Natural killer cell (primary cell): ENCODE measurements at regions not wholly inside any gene's neighbourhood (a gene's known extent, or its start where the extent isn't known, plus 50 kb on each side); places are given as distances from the start of the nearest gene placed in this dataset.

Experiments used
- ATAC-seq, 3 donors: fragments of 150-1000 bp in 2 of 3; fragments of 200-7000 bp in 1 of 3; cut with Tn5 transposase; 1 replicate in 1 of 3; 2 replicates in 2 of 3; pipeline ENCODE4 v1.10.0; 2021; ENCODE audit warnings: mild to moderate bottlenecking in 2 of 3, moderate library complexity in 2 of 3
- DNase-seq, 2 donors: peaks; one replicate each; pipeline versions ENCODE4 v3.0.0 to v3.0.0-alpha.2; 2013 to 2021; ENCODE audit warnings: mixed read lengths in 1 of 2
- H3K27ac ChIP-seq: one replicate; pipeline ENCODE4 v1.5.1; 2013; ENCODE audit warnings: mild to moderate bottlenecking, low read length
- H3K27me3 ChIP-seq: one replicate; pipeline ENCODE4 v1.6.1; 2013; ENCODE audit warnings: low read length; ENCODE audit not compliant: control insufficient read depth, insufficient read depth
- H3K36me3 ChIP-seq: one replicate; pipeline ENCODE4 v1.6.1; 2013; ENCODE audit warnings: low read length; ENCODE audit not compliant: control insufficient read depth, insufficient read depth
- H3K4me1 ChIP-seq: one replicate; pipeline ENCODE4 v1.6.1; 2013; ENCODE audit warnings: low read length; ENCODE audit not compliant: control insufficient read depth, insufficient read depth
- H3K4me3 ChIP-seq: one replicate; pipeline ENCODE4 v1.5.1; 2013; ENCODE audit warnings: low read length
- H3K9me3 ChIP-seq: one replicate; pipeline ENCODE4 v1.6.1; 2013; ENCODE audit warnings: low read length; ENCODE audit not compliant: control insufficient read depth, insufficient read depth
- H3K27ac Mint-ChIP-seq, 2 donors: one replicate each; pipeline ENCODE4 v1.8.0; 2022; ENCODE audit warnings: mild to moderate bottlenecking in 2 of 2, mixed read lengths in 2 of 2, moderate library complexity in 1 of 2
- H3K27me3 Mint-ChIP-seq, 2 donors: one replicate each; pipeline ENCODE4 v1.8.0; 2022; ENCODE audit warnings: low read depth in 2 of 2, mixed read lengths in 2 of 2
- H3K36me3 Mint-ChIP-seq: one replicate; pipeline ENCODE4 v1.8.0; 2022; ENCODE audit warnings: mixed read lengths
- H3K4me1 Mint-ChIP-seq, 2 donors: one replicate each; pipeline ENCODE4 v1.8.0; 2022; ENCODE audit warnings: mixed read lengths in 2 of 2
- H3K4me3 Mint-ChIP-seq: one replicate; pipeline ENCODE4 v1.8.0; 2022; ENCODE audit warnings: mild to moderate bottlenecking, moderate library complexity, mixed read lengths
- H3K9me3 Mint-ChIP-seq, 2 donors: one replicate each; pipeline ENCODE4 v1.8.0; 2022; ENCODE audit warnings: mixed read lengths in 2 of 2
- WGBS: methylation state at CpG from one replicate; pipeline ENCODE4 v1.1.7; 2013; ENCODE audit warnings: missing lambda C conversion rate; ENCODE audit not compliant: insufficient coverage; 5-methylcytosine and 5-hydroxymethylcytosine counted together
- intact Hi-C: fragments of 100-400 bp; cut with micrococcal nuclease; formaldehyde crosslinking; loops from one replicate; pipeline ENCODE4 v1.14.2; 2022
- TF ChIP-seq, protein P1 (sequence below): fragments of 200-600 bp; IDR thresholded peaks from one replicate; pipeline ENCODE4 v1.8.0; 2022; ENCODE audit warnings: antibody characterized with exemption

DNA sequence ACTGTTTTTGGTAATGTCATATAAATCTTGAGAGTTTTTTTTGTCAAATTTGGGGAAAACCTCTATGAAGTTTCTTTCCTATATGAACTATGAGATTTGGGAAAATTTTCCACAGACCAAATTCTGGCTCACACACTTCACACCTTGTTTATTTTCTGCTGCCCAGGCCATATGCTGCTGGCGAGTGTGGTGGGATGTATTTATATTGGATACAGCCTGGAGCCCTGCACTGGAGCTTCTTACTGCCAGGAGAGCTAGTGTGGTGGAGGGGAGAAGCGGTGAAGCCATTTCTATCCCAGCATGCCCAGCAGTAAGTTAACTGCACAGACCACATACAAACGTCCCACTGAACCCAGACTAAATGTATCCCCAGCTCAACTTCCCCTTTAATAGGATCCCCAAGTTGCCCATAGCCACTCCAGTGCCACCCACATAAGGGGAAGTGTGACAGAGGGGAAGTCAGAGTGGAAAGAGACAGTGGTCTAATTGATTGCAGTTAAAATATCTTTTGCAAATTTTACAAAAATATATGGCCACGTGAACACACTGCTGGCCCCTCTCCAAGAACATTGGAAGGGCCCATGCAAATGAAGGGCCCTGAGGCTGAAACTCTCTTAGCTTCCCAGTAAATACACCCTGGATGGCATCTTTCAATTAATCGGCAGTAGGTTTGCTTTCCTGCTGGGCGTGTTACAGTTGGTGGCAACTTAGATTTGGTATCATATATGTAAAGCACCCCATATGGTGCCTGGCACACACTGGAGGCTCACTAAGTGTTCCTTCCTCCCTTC is 146.6 kb upstream of the ITGA6 start:
- ATAC-seq: peak in 2 of 3 donors; percentile 40 to 68
- WGBS: 36% methylated on average over 5 of the region's 6 CpGs
- peaks cover 13% of the 10 kb centered on the region for H3K36me3 Mint-ChIP-seq

DNA sequence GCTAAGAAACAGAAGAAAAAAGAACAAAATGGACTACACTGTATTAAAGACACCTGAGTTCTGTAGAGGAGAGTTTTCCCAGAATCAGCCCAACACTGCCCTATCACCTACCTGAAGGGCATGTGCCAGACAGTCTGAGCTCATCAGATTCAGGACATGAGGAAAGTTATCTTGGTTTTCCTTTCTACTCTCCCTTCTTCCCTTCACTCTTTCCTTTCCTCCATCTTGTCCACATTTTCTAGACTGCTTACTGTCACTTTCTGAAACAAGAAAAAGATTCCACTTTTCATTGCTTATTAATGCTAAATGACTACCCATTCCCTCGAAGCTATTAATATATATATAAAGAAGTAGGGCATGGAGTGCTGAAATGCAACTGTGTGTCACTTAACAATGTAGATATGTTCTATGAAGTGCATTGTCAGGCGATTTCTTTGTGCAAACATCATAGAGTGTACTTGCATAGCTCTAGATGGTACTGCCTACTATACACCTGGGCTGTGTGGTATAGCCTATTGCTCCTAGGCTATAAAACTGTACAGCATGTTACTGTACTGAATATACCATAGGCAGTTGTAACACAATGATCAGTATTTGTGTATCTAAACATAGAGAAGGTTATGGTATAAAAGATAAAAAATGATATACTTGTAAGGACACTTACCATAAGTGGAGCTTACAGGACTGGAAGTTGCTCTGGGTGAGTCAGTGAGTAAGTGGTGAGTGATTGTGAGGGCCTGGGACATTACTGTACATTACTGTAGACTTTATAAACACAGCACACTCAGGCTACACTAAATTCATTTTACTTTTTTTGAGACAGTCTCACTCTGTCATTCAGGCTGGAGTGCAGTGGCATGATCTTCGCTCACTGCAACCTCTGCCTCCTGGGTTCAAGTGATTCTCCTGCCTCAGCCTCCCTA is 145.5 kb upstream of the ITGA6 start:
- DNase-seq: no peak
- Histone ChIP-seq H3K36me3 (no peaks in the 10 kb centered on the region), H3K27me3 (no peaks in the 10 kb centered on the region), H3K4me1 (no peaks in the 10 kb centered on the region), H3K9me3 (peaks cover 2% of the 10 kb centered on the region), H3K4me3 (no peak overlapping the region), H3K27ac (no peak overlapping the region)
- Mint-ChIP-seq H3K27me3 (peaks cover 0 to 9% of the 10 kb centered on the region in 2 donors), H3K36me3 (peaks cover 4% of the 10 kb centered on the region), H3K4me3 (no peak overlapping the region), H3K27ac (no peak overlapping the region), H3K9me3 (no peaks in the 10 kb centered on the region), H3K4me1 (peaks cover 0 to 4% of the 10 kb centered on the region in 2 donors)
- intact Hi-C loops: no loop called here
- TF ChIP-seq, protein P1, sequence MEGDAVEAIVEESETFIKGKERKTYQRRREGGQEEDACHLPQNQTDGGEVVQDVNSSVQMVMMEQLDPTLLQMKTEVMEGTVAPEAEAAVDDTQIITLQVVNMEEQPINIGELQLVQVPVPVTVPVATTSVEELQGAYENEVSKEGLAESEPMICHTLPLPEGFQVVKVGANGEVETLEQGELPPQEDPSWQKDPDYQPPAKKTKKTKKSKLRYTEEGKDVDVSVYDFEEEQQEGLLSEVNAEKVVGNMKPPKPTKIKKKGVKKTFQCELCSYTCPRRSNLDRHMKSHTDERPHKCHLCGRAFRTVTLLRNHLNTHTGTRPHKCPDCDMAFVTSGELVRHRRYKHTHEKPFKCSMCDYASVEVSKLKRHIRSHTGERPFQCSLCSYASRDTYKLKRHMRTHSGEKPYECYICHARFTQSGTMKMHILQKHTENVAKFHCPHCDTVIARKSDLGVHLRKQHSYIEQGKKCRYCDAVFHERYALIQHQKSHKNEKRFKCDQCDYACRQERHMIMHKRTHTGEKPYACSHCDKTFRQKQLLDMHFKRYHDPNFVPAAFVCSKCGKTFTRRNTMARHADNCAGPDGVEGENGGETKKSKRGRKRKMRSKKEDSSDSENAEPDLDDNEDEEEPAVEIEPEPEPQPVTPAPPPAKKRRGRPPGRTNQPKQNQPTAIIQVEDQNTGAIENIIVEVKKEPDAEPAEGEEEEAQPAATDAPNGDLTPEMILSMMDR: no peak
- WGBS: 78% methylated on average over 2 of the region's 3 CpGs
- ATAC-seq: no peak

More for the DNA sequence above, 146.6 kb upstream of the ITGA6 start:
- H3K4me3 Mint-ChIP-seq: no peak overlapping the region
- H3K4me1 Mint-ChIP-seq: peaks cover 0 to 4% of the 10 kb centered on the region in 2 donors
- H3K36me3 ChIP-seq: no peaks in the 10 kb centered on the region
- peaks cover 0 to 9% of the 10 kb centered on the region in 2 donors for H3K27me3 Mint-ChIP-seq
- H3K27ac Mint-ChIP-seq: no peak overlapping the region
- TF ChIP-seq, protein P1: no peak
- H3K9me3 ChIP-seq: peaks cover 5% of the 10 kb centered on the region
- H3K27me3 ChIP-seq: no peaks in the 10 kb centered on the region
- no peak overlapping the region for H3K4me3 ChIP-seq
- no peaks in the 10 kb centered on the region for H3K9me3 Mint-ChIP-seq
- DNase-seq: no peak
- no peaks in the 10 kb centered on the region for H3K4me1 ChIP-seq
- intact Hi-C loops: no loop called here
- no peak overlapping the region for H3K27ac ChIP-seq

DNA sequence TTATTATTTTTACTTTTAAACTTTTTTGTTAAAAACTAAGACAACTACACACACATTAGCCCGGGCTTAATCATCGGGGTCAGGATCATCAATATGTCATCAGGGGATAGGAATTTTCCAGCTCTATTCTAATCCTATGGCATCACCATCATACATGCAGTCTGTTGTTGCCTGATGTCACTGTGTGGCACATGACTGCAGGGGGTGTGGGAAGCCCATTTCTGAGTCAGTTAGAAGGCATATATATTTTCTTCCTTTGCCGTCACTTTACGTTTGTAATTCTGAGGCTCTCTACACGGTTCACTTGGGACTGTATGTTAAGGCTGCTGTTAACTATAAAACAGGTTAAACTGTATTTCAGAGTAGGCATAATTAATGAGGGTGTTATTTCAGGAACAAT is 144.4 kb upstream of the ITGA6 start:
- 63% methylated on average over 3 of the region's 5 CpGs for WGBS
- ATAC-seq: no peak
- Mint-ChIP-seq H3K27me3 (peaks cover 0 to 6% of the 10 kb centered on the region in 2 donors), H3K36me3 (no peaks in the 10 kb centered on the region), H3K4me1 (peaks cover 0 to 4% of the 10 kb centered on the region in 2 donors), H3K9me3 (no peaks in the 10 kb centered on the region), H3K4me3 (no peak overlapping the region), H3K27ac (no peak overlapping the region)
- Histone ChIP-seq H3K36me3 (no peaks in the 10 kb centered on the region), H3K9me3 (no peaks in the 10 kb centered on the region), H3K27ac (no peak overlapping the region), H3K4me3 (no peak overlapping the region), H3K4me1 (no peaks in the 10 kb centered on the region), H3K27me3 (no peaks in the 10 kb centered on the region)
- intact Hi-C loops: no loop called here
- TF ChIP-seq, protein P1: no peak
- DNase-seq: no peak
